HG03066 (cell line): ENCODE measurements at regions not wholly inside any gene's neighbourhood (a gene's known extent, or its start where the extent isn't known, plus 50 kb on each side); places are given as distances from the start of the nearest gene placed in this dataset.

Experiments used
- ATAC-seq: cut with Tn5 transposase; IDR thresholded peaks from one replicate; pipeline ENCODE4 v1.9.1; 2021; ENCODE audit warnings: low read depth; ENCODE audit not compliant: unreplicated experiment

- no peak for ATAC-seq
Observed at GRCh38 chr21:16838331-16838730, 674.5 kb upstream of the CXADR start.

DNA sequence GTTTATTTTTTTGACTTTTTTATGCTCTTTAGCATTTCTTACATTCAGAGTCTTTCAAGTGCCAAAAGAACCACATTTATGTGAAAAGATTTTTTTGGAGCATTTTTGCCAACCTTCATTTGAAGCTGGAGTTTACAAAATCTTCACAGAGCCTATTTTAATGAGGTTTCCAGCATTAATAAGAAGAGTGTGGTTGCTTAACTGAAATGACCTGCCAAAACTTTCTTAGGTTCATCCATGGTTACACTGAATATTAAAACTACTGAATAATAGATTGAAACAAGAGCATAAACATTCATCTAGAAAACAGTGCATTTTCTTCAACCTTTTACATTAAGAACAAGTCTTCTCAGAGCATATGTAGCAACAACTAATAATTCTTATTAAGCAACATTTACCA, 672.3 kb upstream of the CXADR start:
- no peak for ATAC-seq

- no peak for ATAC-seq
Observed at GRCh38 chr21:16841975-16842695, 670.7 kb upstream of the CXADR start.

DNA sequence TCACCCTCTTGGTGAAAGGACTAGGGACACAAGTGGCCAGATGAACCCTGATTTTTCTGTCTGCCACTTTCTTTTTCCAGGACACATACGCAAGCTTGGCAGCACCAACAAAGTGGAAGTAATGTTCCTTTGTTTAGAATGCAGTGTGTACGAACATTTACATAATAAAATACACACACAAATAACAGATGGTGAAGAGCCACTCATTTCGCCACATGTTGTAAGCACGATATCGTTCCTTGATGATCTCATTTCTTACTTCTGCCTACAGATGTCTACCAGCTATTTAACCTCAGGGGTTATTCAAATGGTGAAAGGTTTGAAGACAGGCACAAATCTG, 670.2 kb upstream of the CXADR start:
- no peak for ATAC-seq

- no peak for ATAC-seq
Observed at GRCh38 chr21:16847211-16847610, 665.6 kb upstream of the CXADR start.

GRCh38 chr21:16851054-16851453, 661.8 kb upstream of the CXADR start:
- no peak for ATAC-seq

GRCh38 chr21:16855164-16855667, 657.6 kb upstream of the CXADR start:
- ATAC-seq: no peak

- ATAC-seq: no peak
Observed at GRCh38 chr21:16863362-16863905, 649.4 kb upstream of the CXADR start.

DNA sequence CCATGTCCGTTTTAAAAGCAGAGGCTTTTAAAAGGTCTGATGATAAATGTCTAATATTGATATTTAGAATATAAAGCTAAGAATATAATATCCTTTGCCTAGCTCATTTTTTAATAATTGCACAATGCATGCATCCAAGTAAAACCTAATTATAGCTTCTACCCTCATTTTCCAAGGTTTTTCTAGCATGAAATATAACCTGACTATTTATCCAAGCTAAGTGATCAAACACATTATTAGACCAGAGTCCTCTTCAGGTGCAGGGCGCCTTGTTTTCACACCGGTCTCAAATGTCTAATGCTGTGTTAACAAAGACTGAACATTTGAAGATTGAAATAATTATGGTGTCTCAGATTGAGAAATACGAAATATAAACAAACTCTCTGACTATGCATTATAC, 648.9 kb upstream of the CXADR start:
- no peak for ATAC-seq

GRCh38 chr21:16865632-16866031, 647.2 kb upstream of the CXADR start:
- ATAC-seq: no peak

- ATAC-seq: no peak
Observed at GRCh38 chr21:16866851-16867250, 646.0 kb upstream of the CXADR start.

DNA sequence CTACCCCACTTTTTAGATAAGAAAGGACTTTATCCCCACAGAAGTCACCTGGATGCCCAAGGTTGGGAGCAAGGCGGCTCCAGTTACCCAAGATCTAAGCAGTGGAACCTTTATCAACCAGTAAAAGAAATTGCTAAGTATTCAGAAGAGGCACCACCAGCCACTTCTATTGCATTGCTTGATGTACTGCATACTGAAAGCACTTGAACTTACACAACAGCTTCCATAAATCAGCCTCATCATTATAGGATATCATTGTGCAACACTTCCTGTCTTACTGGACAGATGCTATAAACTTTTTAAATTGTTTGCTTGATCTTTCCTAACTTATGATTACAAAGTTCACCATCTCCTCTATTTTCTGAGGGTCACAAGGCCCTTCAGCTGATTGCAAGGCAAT, 642.7 kb upstream of the CXADR start:
- no peak for ATAC-seq

DNA sequence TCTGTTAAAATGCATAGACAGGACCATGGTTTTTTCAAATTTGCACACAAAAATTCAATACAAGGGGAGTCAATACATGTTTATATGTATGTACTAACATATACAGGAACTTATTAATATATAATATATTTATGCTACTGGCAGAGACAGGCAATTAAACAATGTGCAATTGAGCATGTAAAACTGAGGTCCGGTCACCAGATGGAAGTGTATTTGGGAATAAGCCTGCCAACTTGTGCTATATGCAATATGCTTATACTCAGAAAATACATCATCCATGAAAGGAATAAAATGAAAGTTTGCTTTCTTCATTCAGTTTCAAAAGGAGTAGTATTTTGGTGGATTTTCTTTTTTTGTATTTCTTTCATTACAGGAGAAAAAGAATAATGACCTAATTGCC, 640.2 kb upstream of the CXADR start:
- ATAC-seq: no peak

GRCh38 chr21:16873176-16873575, 639.7 kb upstream of the CXADR start:
- ATAC-seq: no peak

- ATAC-seq: no peak
Observed at GRCh38 chr21:16873596-16873995, 639.2 kb upstream of the CXADR start.

DNA sequence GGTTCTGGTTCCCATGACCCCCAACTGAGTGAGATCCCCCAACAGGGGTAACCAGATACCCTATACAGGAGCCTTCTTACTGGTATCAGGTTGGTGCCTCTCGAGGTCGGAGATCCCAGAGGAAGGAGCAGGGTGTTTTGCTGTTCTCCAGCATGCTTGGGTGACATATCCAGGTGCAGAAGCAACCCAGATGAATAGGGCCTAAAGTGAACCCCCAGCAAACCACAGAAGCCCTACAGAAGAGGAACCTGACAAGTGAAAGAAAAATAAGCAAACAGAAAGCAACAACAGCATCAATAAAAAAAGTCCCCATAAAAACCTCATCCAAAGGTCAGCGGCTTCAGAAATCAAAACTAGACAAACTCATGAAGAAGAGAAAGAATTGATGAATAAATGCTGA, 633.4 kb upstream of the CXADR start:
- ATAC-seq: no peak

DNA sequence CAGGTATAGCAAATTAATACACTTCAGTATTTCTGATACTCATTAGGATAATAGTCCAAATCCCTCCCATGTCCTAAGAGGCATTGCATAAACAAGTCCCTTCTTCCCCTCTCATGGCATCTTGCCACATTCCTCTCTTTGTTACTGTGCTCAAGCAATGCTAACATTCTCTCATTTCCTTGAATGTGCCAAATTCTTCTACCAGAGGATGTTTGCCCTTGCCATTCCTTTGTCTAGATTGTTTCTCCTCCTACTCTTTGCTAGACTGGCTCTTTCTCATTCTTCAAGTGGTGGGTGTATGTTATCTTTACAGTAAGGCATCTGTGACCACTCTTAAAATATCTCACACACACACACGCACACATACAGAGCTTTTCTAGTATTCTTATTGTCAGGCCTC, 621.0 kb upstream of the CXADR start:
- no peak for ATAC-seq

GRCh38 chr21:16900685-16901084, 612.2 kb upstream of the CXADR start:
- no peak for ATAC-seq

GRCh38 chr21:16908077-16908476, 604.8 kb upstream of the CXADR start:
- ATAC-seq: no peak

GRCh38 chr21:16910435-16911165, 602.2 kb upstream of the CXADR start:
- no peak for ATAC-seq

DNA sequence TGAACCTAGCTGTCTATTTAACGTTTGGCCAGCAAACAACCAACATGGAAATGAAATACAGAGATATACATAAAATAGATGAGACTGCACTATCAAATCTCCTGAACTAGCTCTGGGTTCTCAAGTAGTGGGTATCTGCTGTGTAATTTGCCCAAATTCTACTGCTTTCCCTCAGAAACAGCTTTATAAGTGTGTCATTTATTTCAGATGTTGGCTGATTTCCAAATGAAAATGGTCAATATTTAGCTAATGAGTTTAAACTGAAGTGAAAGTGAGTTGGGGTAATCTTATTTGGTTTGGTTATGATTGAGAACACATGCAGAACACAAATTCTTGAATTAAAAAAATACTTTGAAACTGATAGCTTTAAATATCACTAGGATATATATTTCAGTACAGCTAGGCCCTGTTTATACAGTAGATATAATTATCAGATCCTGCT, 601.7 kb upstream of the CXADR start:
- ATAC-seq: no peak

DNA sequence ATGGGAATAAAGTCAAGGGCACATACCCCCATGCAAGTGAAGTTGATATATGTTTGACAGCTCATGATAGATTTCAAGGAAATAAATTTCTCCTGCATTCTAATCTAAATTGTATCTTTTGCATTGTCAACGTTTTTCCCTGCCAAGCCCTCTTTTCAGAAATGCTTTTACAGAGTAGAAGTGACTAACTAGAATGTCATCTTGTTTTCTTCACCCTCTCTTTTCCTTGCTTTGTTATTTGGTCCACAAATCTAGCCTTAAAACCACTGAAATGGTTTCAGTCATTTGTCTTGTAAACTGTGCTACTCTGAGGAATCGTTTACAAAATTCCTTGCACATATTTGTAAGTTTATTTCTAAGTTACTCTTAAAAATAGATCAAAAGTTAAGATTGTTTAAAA, 600.8 kb upstream of the CXADR start:
- no peak for ATAC-seq
